ENCODE measurements at regions not wholly inside any gene's neighbourhood (a gene's known extent, or its start where the extent isn't known, plus 50 kb on each side); places are given as distances from the start of the nearest gene placed in this dataset.

- no peaks in the 10 kb centered on the region for H3K79me2 ChIP-seq (ENCODE audit: control insufficient read depth, insufficient read depth, low read length)
- no peaks in the 10 kb centered on the region for H3K79me1 ChIP-seq (ENCODE audit: low read length)
- no peak overlapping the region for H3K23ac ChIP-seq (ENCODE audit: low read length)
- no peak overlapping the region for H2BK15ac ChIP-seq (replicated peaks; ENCODE audit: low read depth)
- H3K4ac ChIP-seq (ENCODE audit: low read depth, low read length) = no peak overlapping the region
- H3K4me3 ChIP-seq (ENCODE audit: low read length) = no peak overlapping the region
- H3K4me1 ChIP-seq (ENCODE audit: control insufficient read depth, low read depth, low read length) = no peaks in the 10 kb centered on the region
- no peaks in the 10 kb centered on the region for H3K36me3 ChIP-seq (ENCODE audit: control insufficient read depth, insufficient read depth, low read length)
- H3K27ac ChIP-seq (ENCODE audit: low read depth, low read length) = no peak overlapping the region
- H2BK5ac ChIP-seq (ENCODE audit: low read length) = no peak overlapping the region
- no peaks in the 10 kb centered on the region for H3K27me3 ChIP-seq (ENCODE audit: insufficient read depth, low read length, poor library complexity)
- no CpG with 5 or more reads among the region's 8 CpGs for WGBS (ENCODE audit: extremely low coverage, insufficient coverage, low lambda C conversion rate)
- no peak overlapping the region for H3K18ac ChIP-seq (ENCODE audit: low read length)
- H3K9ac ChIP-seq (ENCODE audit: low read length) = no peak overlapping the region
- no peak overlapping the region for H3K4me2 ChIP-seq (ENCODE audit: low read length)
- H4K5ac ChIP-seq (ENCODE audit: low read length) = no peak overlapping the region
- no peak overlapping the region for H2AK5ac ChIP-seq (ENCODE audit: low read length)
- no peak overlapping the region for H4K8ac ChIP-seq (ENCODE audit: low read depth, low read length)
- H2BK120ac ChIP-seq (ENCODE audit: low read depth, low read length) = no peak overlapping the region
- DNase-seq = peak; percentile 26
- no peak overlapping the region for H3K56ac ChIP-seq (ENCODE audit: low read length)
Measured at GRCh38 chr13:21767032-21767431, 96.2 kb downstream of the FGF9 start.

GRCh38 chr13:21771075-21771474 lies 100.2 kb downstream of the FGF9 start:
- Histone ChIP-seq H2AK5ac (ENCODE audit: low read length) (no peak overlapping the region), H3K79me2 (ENCODE audit: control insufficient read depth, insufficient read depth, low read length) (no peaks in the 10 kb centered on the region), H4K8ac (ENCODE audit: low read depth, low read length) (no peak overlapping the region), H4K5ac (ENCODE audit: low read length) (no peak overlapping the region), H2BK5ac (ENCODE audit: low read length) (no peak overlapping the region), H3K56ac (ENCODE audit: low read length) (no peak overlapping the region), H3K23ac (ENCODE audit: low read length) (no peak overlapping the region), H3K18ac (ENCODE audit: low read length) (no peak overlapping the region), H2BK15ac (replicated peaks; ENCODE audit: low read depth) (no peak overlapping the region), H3K4ac (ENCODE audit: low read depth, low read length) (no peak overlapping the region), H3K4me2 (ENCODE audit: low read length) (no peak overlapping the region), H3K4me1 (ENCODE audit: control insufficient read depth, low read depth, low read length) (no peaks in the 10 kb centered on the region), H3K9ac (ENCODE audit: low read length) (no peak overlapping the region), H3K79me1 (ENCODE audit: low read length) (no peaks in the 10 kb centered on the region), H2BK120ac (ENCODE audit: low read depth, low read length) (no peak overlapping the region), H3K27me3 (ENCODE audit: insufficient read depth, low read length, poor library complexity) (no peaks in the 10 kb centered on the region), H3K36me3 (ENCODE audit: control insufficient read depth, insufficient read depth, low read length) (no peaks in the 10 kb centered on the region), H3K27ac (ENCODE audit: low read depth, low read length) (no peak overlapping the region), H3K4me3 (ENCODE audit: low read length) (no peak overlapping the region)
- WGBS (ENCODE audit: extremely low coverage, insufficient coverage, low lambda C conversion rate) = no CpG with 5 or more reads among the region's 1 CpG
- DNase-seq = no peak

GRCh38 chr13:21777166-21777565 lies 106.3 kb downstream of the FGF9 start:
- H2AK5ac ChIP-seq (ENCODE audit: low read length) = no peak overlapping the region
- no peak overlapping the region for H3K56ac ChIP-seq (ENCODE audit: low read length)
- H2BK15ac ChIP-seq (replicated peaks; ENCODE audit: low read depth) = no peak overlapping the region
- H3K36me3 ChIP-seq (ENCODE audit: control insufficient read depth, insufficient read depth, low read length) = no peaks in the 10 kb centered on the region
- no peaks in the 10 kb centered on the region for H3K79me2 ChIP-seq (ENCODE audit: control insufficient read depth, insufficient read depth, low read length)
- no CpG with 5 or more reads among the region's 1 CpG for WGBS (ENCODE audit: extremely low coverage, insufficient coverage, low lambda C conversion rate)
- H3K4me3 ChIP-seq (ENCODE audit: low read length) = no peak overlapping the region
- no peak overlapping the region for H3K27ac ChIP-seq (ENCODE audit: low read depth, low read length)
- no peak overlapping the region for H3K9ac ChIP-seq (ENCODE audit: low read length)
- H4K8ac ChIP-seq (ENCODE audit: low read depth, low read length) = no peak overlapping the region
- H3K4me1 ChIP-seq (ENCODE audit: control insufficient read depth, low read depth, low read length) = no peaks in the 10 kb centered on the region
- H3K79me1 ChIP-seq (ENCODE audit: low read length) = no peaks in the 10 kb centered on the region
- H2BK120ac ChIP-seq (ENCODE audit: low read depth, low read length) = no peak overlapping the region
- H3K23ac ChIP-seq (ENCODE audit: low read length) = no peak overlapping the region
- no peak overlapping the region for H3K18ac ChIP-seq (ENCODE audit: low read length)
- no peak for DNase-seq
- no peaks in the 10 kb centered on the region for H3K27me3 ChIP-seq (ENCODE audit: insufficient read depth, low read length, poor library complexity)
- H3K4ac ChIP-seq (ENCODE audit: low read depth, low read length) = no peak overlapping the region
- no peak overlapping the region for H2BK5ac ChIP-seq (ENCODE audit: low read length)
- no peak overlapping the region for H4K5ac ChIP-seq (ENCODE audit: low read length)
- H3K4me2 ChIP-seq (ENCODE audit: low read length) = no peak overlapping the region

- no peaks in the 10 kb centered on the region for H3K4me1 ChIP-seq (ENCODE audit: control insufficient read depth, low read depth, low read length)
- no peak overlapping the region for H3K23ac ChIP-seq (ENCODE audit: low read length)
- H2BK5ac ChIP-seq (ENCODE audit: low read length) = no peak overlapping the region
- no peaks in the 10 kb centered on the region for H3K36me3 ChIP-seq (ENCODE audit: control insufficient read depth, insufficient read depth, low read length)
- no peak overlapping the region for H3K4me3 ChIP-seq (ENCODE audit: low read length)
- no peak for DNase-seq
- H3K4me2 ChIP-seq (ENCODE audit: low read length) = no peak overlapping the region
- H4K5ac ChIP-seq (ENCODE audit: low read length) = no peak overlapping the region
- H3K4ac ChIP-seq (ENCODE audit: low read depth, low read length) = no peak overlapping the region
- H3K9ac ChIP-seq (ENCODE audit: low read length) = no peak overlapping the region
- H3K27me3 ChIP-seq (ENCODE audit: insufficient read depth, low read length, poor library complexity) = no peaks in the 10 kb centered on the region
- no peaks in the 10 kb centered on the region for H3K79me2 ChIP-seq (ENCODE audit: control insufficient read depth, insufficient read depth, low read length)
- H3K79me1 ChIP-seq (ENCODE audit: low read length) = no peaks in the 10 kb centered on the region
- H4K8ac ChIP-seq (ENCODE audit: low read depth, low read length) = no peak overlapping the region
- no peak overlapping the region for H2BK15ac ChIP-seq (replicated peaks; ENCODE audit: low read depth)
- H3K27ac ChIP-seq (ENCODE audit: low read depth, low read length) = no peak overlapping the region
- no peak overlapping the region for H3K56ac ChIP-seq (ENCODE audit: low read length)
- H2AK5ac ChIP-seq (ENCODE audit: low read length) = no peak overlapping the region
- no peak overlapping the region for H2BK120ac ChIP-seq (ENCODE audit: low read depth, low read length)
- no peak overlapping the region for H3K18ac ChIP-seq (ENCODE audit: low read length)
- no CpG with 5 or more reads among the region's 3 CpGs for WGBS (ENCODE audit: extremely low coverage, insufficient coverage, low lambda C conversion rate)
Measured at GRCh38 chr13:21777813-21778212, 106.9 kb downstream of the FGF9 start.

- H3K4me3 ChIP-seq (ENCODE audit: low read length) = no peak overlapping the region
- no peak overlapping the region for H3K56ac ChIP-seq (ENCODE audit: low read length)
- H3K9ac ChIP-seq (ENCODE audit: low read length) = no peak overlapping the region
- H3K79me1 ChIP-seq (ENCODE audit: low read length) = no peaks in the 10 kb centered on the region
- H2BK15ac ChIP-seq (replicated peaks; ENCODE audit: low read depth) = no peak overlapping the region
- no peak overlapping the region for H2BK5ac ChIP-seq (ENCODE audit: low read length)
- no peak for DNase-seq
- H4K8ac ChIP-seq (ENCODE audit: low read depth, low read length) = no peak overlapping the region
- H3K18ac ChIP-seq (ENCODE audit: low read length) = no peak overlapping the region
- H3K4me1 ChIP-seq (ENCODE audit: control insufficient read depth, low read depth, low read length) = no peaks in the 10 kb centered on the region
- H4K5ac ChIP-seq (ENCODE audit: low read length) = no peak overlapping the region
- H3K36me3 ChIP-seq (ENCODE audit: control insufficient read depth, insufficient read depth, low read length) = no peaks in the 10 kb centered on the region
- WGBS (ENCODE audit: extremely low coverage, insufficient coverage, low lambda C conversion rate) = no CpG with 5 or more reads among the region's 2 CpGs
- H3K4me2 ChIP-seq (ENCODE audit: low read length) = no peak overlapping the region
- H2BK120ac ChIP-seq (ENCODE audit: low read depth, low read length) = no peak overlapping the region
- H2AK5ac ChIP-seq (ENCODE audit: low read length) = no peak overlapping the region
- no peak overlapping the region for H3K23ac ChIP-seq (ENCODE audit: low read length)
- H3K4ac ChIP-seq (ENCODE audit: low read depth, low read length) = no peak overlapping the region
- no peaks in the 10 kb centered on the region for H3K79me2 ChIP-seq (ENCODE audit: control insufficient read depth, insufficient read depth, low read length)
- H3K27ac ChIP-seq (ENCODE audit: low read depth, low read length) = no peak overlapping the region
- no peaks in the 10 kb centered on the region for H3K27me3 ChIP-seq (ENCODE audit: insufficient read depth, low read length, poor library complexity)
Measured at GRCh38 chr13:21782736-21783135, 111.9 kb downstream of the FGF9 start.

- H4K8ac ChIP-seq (ENCODE audit: low read depth, low read length) = no peak overlapping the region
- no peak overlapping the region for H2AK5ac ChIP-seq (ENCODE audit: low read length)
- no peaks in the 10 kb centered on the region for H3K79me1 ChIP-seq (ENCODE audit: low read length)
- H3K4me1 ChIP-seq (ENCODE audit: control insufficient read depth, low read depth, low read length) = no peaks in the 10 kb centered on the region
- H3K18ac ChIP-seq (ENCODE audit: low read length) = no peak overlapping the region
- no peak overlapping the region for H3K9ac ChIP-seq (ENCODE audit: low read length)
- no peak overlapping the region for H4K5ac ChIP-seq (ENCODE audit: low read length)
- no peak overlapping the region for H3K4me2 ChIP-seq (ENCODE audit: low read length)
- no peak overlapping the region for H3K23ac ChIP-seq (ENCODE audit: low read length)
- no peak overlapping the region for H2BK5ac ChIP-seq (ENCODE audit: low read length)
- no peaks in the 10 kb centered on the region for H3K36me3 ChIP-seq (ENCODE audit: control insufficient read depth, insufficient read depth, low read length)
- no peak overlapping the region for H3K56ac ChIP-seq (ENCODE audit: low read length)
- no peak overlapping the region for H2BK15ac ChIP-seq (replicated peaks; ENCODE audit: low read depth)
- no peaks in the 10 kb centered on the region for H3K27me3 ChIP-seq (ENCODE audit: insufficient read depth, low read length, poor library complexity)
- H3K4me3 ChIP-seq (ENCODE audit: low read length) = no peak overlapping the region
- H2BK120ac ChIP-seq (ENCODE audit: low read depth, low read length) = no peak overlapping the region
- no peak overlapping the region for H3K27ac ChIP-seq (ENCODE audit: low read depth, low read length)
- no peak overlapping the region for H3K4ac ChIP-seq (ENCODE audit: low read depth, low read length)
- H3K79me2 ChIP-seq (ENCODE audit: control insufficient read depth, insufficient read depth, low read length) = no peaks in the 10 kb centered on the region
- no CpG with 5 or more reads among the region's 2 CpGs for WGBS (ENCODE audit: extremely low coverage, insufficient coverage, low lambda C conversion rate)
- no peak for DNase-seq
Measured at GRCh38 chr13:21785990-21786389, 115.1 kb downstream of the FGF9 start.
